Keratinocyte (primary cell): ENCODE measurements at regions not wholly inside any gene's neighbourhood (a gene's known extent, or its start where the extent isn't known, plus 50 kb on each side); places are given as distances from the start of the nearest gene placed in this dataset.

Experiments
- DNase-seq: peaks from one replicate; pipeline ENCODE4 v3.0.0-alpha.2; 2011; ENCODE audit warnings: low read depth, missing footprints, low spot score
- FAIRE-seq: peaks from 2 replicates; lab custom pipeline; 2011; peaks lifted over from hg19 to GRCh38; lab: Jason Lieb, UNC
- H2AFZ ChIP-seq: 2 replicates; pipeline ENCODE4 v1.6.0; 2012; ENCODE audit warnings: low read length, control low read depth, inconsistent platforms; ENCODE audit not compliant: control insufficient read depth
- H3K27ac ChIP-seq: 2 replicates; pipeline ENCODE4 v1.5.1; 2011; ENCODE audit warnings: low read length; ENCODE audit not compliant: control insufficient read depth, insufficient read depth
- H3K27me3 ChIP-seq: 3 replicates; pipeline ENCODE4 v1.6.0; 2011; ENCODE audit warnings: low read length; ENCODE audit not compliant: control insufficient read depth, insufficient read depth; ENCODE audit errors: extremely low read depth
- H3K36me3 ChIP-seq, 2 experiments: 2 replicates in 1 of 2; 3 replicates in 1 of 2; pipeline ENCODE4 v1.5.1; 2011; ENCODE audit warnings: low read length in 2 of 2, mild to moderate bottlenecking in 1 of 2; ENCODE audit not compliant: control insufficient read depth in 2 of 2, insufficient read depth in 2 of 2; ENCODE audit errors: extremely low read depth in 1 of 2
- H3K4me1 ChIP-seq: 3 replicates; pipeline ENCODE4 v1.5.1; 2011; ENCODE audit warnings: low read length; ENCODE audit not compliant: control insufficient read depth, insufficient read depth; ENCODE audit errors: extremely low read depth
- H3K4me2 ChIP-seq: 3 replicates; pipeline ENCODE4 v1.6.0; 2011; ENCODE audit warnings: low read depth, low read length; ENCODE audit not compliant: control insufficient read depth, insufficient read depth; ENCODE audit errors: extremely low read depth
- H3K4me3 ChIP-seq, 3 experiments: fragments of 200-600 bp in 1 of 3; sonication (generic) in 1 of 3; 2 replicates in 2 of 3; 3 replicates in 1 of 3; pipeline ENCODE4 v1.5.1; 2011 to 2016; ENCODE audit warnings: low read length in 3 of 3, mild to moderate bottlenecking in 3 of 3, control low read depth in 2 of 3, inconsistent platforms in 1 of 3, low read depth in 1 of 3, mixed read lengths in 1 of 3, mixed run types in 1 of 3, moderate library complexity in 1 of 3; ENCODE audit not compliant: control insufficient read depth in 2 of 3, insufficient read depth in 2 of 3; ENCODE audit errors: extremely low read depth in 1 of 3
- H3K79me2 ChIP-seq: 2 replicates; pipeline ENCODE4 v1.6.0; 2012; ENCODE audit warnings: low read length; ENCODE audit not compliant: control insufficient read depth, insufficient read depth
- H3K9ac ChIP-seq: 3 replicates; pipeline ENCODE4 v1.6.0; 2011; ENCODE audit warnings: low read length; ENCODE audit not compliant: control insufficient read depth, insufficient read depth; ENCODE audit errors: extremely low read depth
- H3K9me1 ChIP-seq: 3 replicates; pipeline ENCODE4 v1.6.0; 2011; ENCODE audit warnings: low read length; ENCODE audit not compliant: control insufficient read depth, insufficient read depth; ENCODE audit errors: extremely low read depth
- H3K9me3 ChIP-seq: 2 replicates; pipeline ENCODE4 v1.5.1; 2012; ENCODE audit warnings: low read depth, low read length; ENCODE audit not compliant: control insufficient read depth
- H4K20me1 ChIP-seq: 3 replicates; pipeline ENCODE4 v1.6.0; 2011; ENCODE audit warnings: low read length; ENCODE audit not compliant: control insufficient read depth, insufficient read depth; ENCODE audit errors: extremely low read depth
- CTCF ChIP-seq, 3 experiments: IDR thresholded peaks in 1 of 3; conservative IDR thresholded peaks in 1 of 3; optimal IDR thresholded peaks in 1 of 3; 2 replicates in 2 of 3; 3 replicates in 1 of 3; pipeline versions ENCODE3 to v1.5.1; 2011; ENCODE audit warnings: low read length in 3 of 3, mild to moderate bottlenecking in 3 of 3, moderate library complexity in 2 of 3, control low read depth in 1 of 3, inconsistent platforms in 1 of 3; ENCODE audit not compliant: insufficient read depth in 2 of 3; ENCODE audit errors: extremely low read depth in 1 of 3
- EZH2 ChIP-seq: IDR thresholded peaks from one replicate; pipeline ENCODE4 v1.6.1; 2012; ENCODE audit warnings: inconsistent platforms, mild to moderate bottlenecking, low read length, moderate library complexity
- dilution Hi-C: fragments of 300-500 bp; cut with MboI; formaldehyde crosslinking; loops from one replicate; pipeline ENCODE4 v1.7.0; 2020; ENCODE audit warnings: low sequenced_read_pairs; ENCODE audit not compliant: extremely low pct_ligation_motif_present

GRCh38 chr9:104374711-104375110 is 129.4 kb upstream of the OR13F1 start:
- DNase-seq (no peak), FAIRE-seq (no peak)
- Histone ChIP-seq H3K79me2 (no peaks in the 10 kb centered on the region), H3K9ac (no peak overlapping the region), H4K20me1 (no peaks in the 10 kb centered on the region), H3K9me1 (no peaks in the 10 kb centered on the region), H3K4me1 (no peaks in the 10 kb centered on the region), H3K27ac (no peak overlapping the region), H3K9me3 (no peaks in the 10 kb centered on the region), H3K27me3 (no peaks in the 10 kb centered on the region), H2AFZ (no peak overlapping the region), H3K4me3 (no peak overlapping the region), H3K36me3 (no peaks in the 10 kb centered on the region), H3K4me2 (no peak overlapping the region)
- dilution Hi-C loops, result no loop called here
- no peak for TF ChIP-seq EZH2
- TF ChIP-seq CTCF (optimal IDR thresholded peaks at IDR 0.05 in 1 of 3, IDR thresholded peaks at IDR 0.05 in 1 of 3, conservative IDR thresholded peaks at IDR 0.05 in 1 of 3; ENCODE audit: extremely low read depth in 1 of 3, insufficient read depth in 2 of 3, low read length in 3 of 3), result no peak

- Histone ChIP-seq H3K4me3 (no peak overlapping the region), H3K79me2 (no peaks in the 10 kb centered on the region), H3K27ac (no peak overlapping the region), H3K36me3 (no peaks in the 10 kb centered on the region), H3K4me2 (no peak overlapping the region), H4K20me1 (no peaks in the 10 kb centered on the region), H3K27me3 (no peaks in the 10 kb centered on the region), H3K9ac (no peak overlapping the region), H3K9me3 (no peaks in the 10 kb centered on the region), H3K4me1 (no peaks in the 10 kb centered on the region), H3K9me1 (no peaks in the 10 kb centered on the region), H2AFZ (no peak overlapping the region)
- no peak for TF ChIP-seq EZH2
- no peak for TF ChIP-seq CTCF (optimal IDR thresholded peaks at IDR 0.05 in 1 of 3, IDR thresholded peaks at IDR 0.05 in 1 of 3, conservative IDR thresholded peaks at IDR 0.05 in 1 of 3; ENCODE audit: extremely low read depth in 1 of 3, insufficient read depth in 2 of 3, low read length in 3 of 3)
- FAIRE-seq (no peak), DNase-seq (no peak)
- dilution Hi-C loops, result no loop called here
Measured at GRCh38 chr9:104386013-104386412, 118.0 kb upstream of the OR13F1 start.
